ENCODE measurements at regions not wholly inside any gene's neighbourhood (a gene's known extent, or its start where the extent isn't known, plus 50 kb on each side); places are given as distances from the start of the nearest gene placed in this dataset.

DNA sequence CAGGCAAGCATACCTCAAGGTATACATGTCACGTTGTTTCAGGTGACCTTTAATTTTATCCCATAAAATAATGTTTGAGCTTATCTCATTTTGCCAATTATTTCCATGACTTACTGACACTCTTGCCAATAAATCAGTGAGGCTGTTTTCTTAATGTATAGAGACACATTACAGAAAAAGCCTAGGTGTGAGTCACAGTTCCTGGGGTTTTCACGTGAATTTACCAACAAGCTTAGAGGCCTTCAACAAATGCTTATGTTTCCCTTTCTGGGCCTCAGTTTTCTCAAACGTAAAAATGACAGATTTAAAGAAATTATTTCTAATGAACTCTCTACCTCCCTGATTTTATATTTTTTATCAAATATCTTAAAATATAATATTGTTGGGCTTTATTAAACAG, 517.5 kb upstream of the SPHKAP start:
- Histone ChIP-seq H2BK120ac (ENCODE audit: low read depth, low read length) (no peak overlapping the region), H3K9ac (ENCODE audit: low read depth, low read length, poor library complexity) (no peak overlapping the region), H3K23ac (ENCODE audit: low read depth, low read length, poor library complexity) (no peak overlapping the region), H3K27ac (replicated peaks; ENCODE audit: low read length) (no peak overlapping the region), H2BK15ac (ENCODE audit: low read length) (no peak overlapping the region), H2BK12ac (ENCODE audit: low read length) (no peak overlapping the region), H3K4me2 (ENCODE audit: insufficient read depth, low read length, poor library complexity, severe bottlenecking) (no peak overlapping the region), H3K18ac (ENCODE audit: low read length) (no peak overlapping the region), H2AK5ac (ENCODE audit: low read depth, low read length) (no peak overlapping the region), H3K79me1 (ENCODE audit: low read depth, low read length) (no peaks in the 10 kb centered on the region), H3K14ac (ENCODE audit: low read length) (no peak overlapping the region), H2AFZ (ENCODE audit: low read length) (no peak overlapping the region), H4K8ac (ENCODE audit: low read depth, low read length) (no peak overlapping the region), H3K4me3 (ENCODE audit: low read length in 2 of 2) (no peak overlapping the region), H3K36me3 (replicated peaks in 1 of 2; ENCODE audit: control insufficient read depth in 2 of 2, insufficient read depth in 2 of 2, low read length in 2 of 2) (no peaks in the 10 kb centered on the region), H3K4ac (ENCODE audit: low read length) (no peak overlapping the region), H4K91ac (ENCODE audit: low read depth, low read length, poor library complexity) (no peak overlapping the region), H3K9me3 (replicated peaks in 1 of 2; ENCODE audit: control insufficient read depth in 2 of 2, insufficient read depth in 1 of 2, low read depth in 1 of 2, low read length in 2 of 2) (no peaks in the 10 kb centered on the region), H2BK5ac (ENCODE audit: low read length) (no peak overlapping the region), H3K27me3 (ENCODE audit: control insufficient read depth in 3 of 3, insufficient read depth in 3 of 3, low read depth in 1 of 3, low read length in 3 of 3) (no peaks in the 10 kb centered on the region), H3K4me1 (ENCODE audit: control insufficient read depth in 2 of 2, insufficient read depth in 1 of 2, low read depth in 1 of 2, low read length in 2 of 2) (no peaks in the 10 kb centered on the region)
- no peak for DNase-seq (ENCODE audit: low spot score)
- no CpG with 5 or more reads among the region's 3 CpGs for WGBS, 2 donors (ENCODE audit: extremely low coverage in 2 of 2, insufficient read length in 2 of 2, insufficient replicate concordance in 1 of 2)

GRCh38 chr2:228697456-228697855, 516.0 kb upstream of the SPHKAP start:
- Histone ChIP-seq H3K23ac (ENCODE audit: low read depth, low read length, poor library complexity) (no peak overlapping the region), H3K4me1 (ENCODE audit: control insufficient read depth in 2 of 2, insufficient read depth in 1 of 2, low read depth in 1 of 2, low read length in 2 of 2) (no peaks in the 10 kb centered on the region), H2BK12ac (ENCODE audit: low read length) (no peak overlapping the region), H3K18ac (ENCODE audit: low read length) (no peak overlapping the region), H3K27me3 (ENCODE audit: control insufficient read depth in 3 of 3, insufficient read depth in 3 of 3, low read depth in 1 of 3, low read length in 3 of 3) (no peaks in the 10 kb centered on the region), H2AFZ (ENCODE audit: low read length) (no peak overlapping the region), H2BK120ac (ENCODE audit: low read depth, low read length) (no peak overlapping the region), H3K14ac (ENCODE audit: low read length) (no peak overlapping the region), H2AK5ac (ENCODE audit: low read depth, low read length) (no peak overlapping the region), H2BK5ac (ENCODE audit: low read length) (no peak overlapping the region), H3K9me3 (replicated peaks in 1 of 2; ENCODE audit: control insufficient read depth in 2 of 2, insufficient read depth in 1 of 2, low read depth in 1 of 2, low read length in 2 of 2) (no peaks in the 10 kb centered on the region), H3K79me1 (ENCODE audit: low read depth, low read length) (no peaks in the 10 kb centered on the region), H2BK15ac (ENCODE audit: low read length) (no peak overlapping the region), H3K9ac (ENCODE audit: low read depth, low read length, poor library complexity) (no peak overlapping the region), H3K4me3 (ENCODE audit: low read length in 2 of 2) (no peak overlapping the region), H4K8ac (ENCODE audit: low read depth, low read length) (no peak overlapping the region), H3K4ac (ENCODE audit: low read length) (no peak overlapping the region), H3K36me3 (replicated peaks in 1 of 2; ENCODE audit: control insufficient read depth in 2 of 2, insufficient read depth in 2 of 2, low read length in 2 of 2) (no peaks in the 10 kb centered on the region), H3K27ac (replicated peaks; ENCODE audit: low read length) (no peak overlapping the region), H3K4me2 (ENCODE audit: insufficient read depth, low read length, poor library complexity, severe bottlenecking) (no peak overlapping the region), H4K91ac (ENCODE audit: low read depth, low read length, poor library complexity) (no peak overlapping the region)
- WGBS, 2 donors (ENCODE audit: extremely low coverage in 2 of 2, insufficient read length in 2 of 2, insufficient replicate concordance in 1 of 2), result no CpG with 5 or more reads among the region's 3 CpGs
- no peak for DNase-seq (ENCODE audit: low spot score)

GRCh38 chr2:228690681-228691080, 509.2 kb upstream of the SPHKAP start:
- no CpG with 5 or more reads among the region's 7 CpGs for WGBS, 2 donors (ENCODE audit: extremely low coverage in 2 of 2, insufficient read length in 2 of 2, insufficient replicate concordance in 1 of 2)
- H4K91ac ChIP-seq (ENCODE audit: low read depth, low read length, poor library complexity), result no peak overlapping the region
- H3K36me3 ChIP-seq (replicated peaks in 1 of 2; ENCODE audit: control insufficient read depth in 2 of 2, insufficient read depth in 2 of 2, low read length in 2 of 2), result no peaks in the 10 kb centered on the region
- H3K4me3 ChIP-seq (ENCODE audit: low read length in 2 of 2), result no peak overlapping the region
- H4K8ac ChIP-seq (ENCODE audit: low read depth, low read length), result no peak overlapping the region
- H3K14ac ChIP-seq (ENCODE audit: low read length), result no peak overlapping the region
- H2BK12ac ChIP-seq (ENCODE audit: low read length), result no peak overlapping the region
- no peak overlapping the region for H2AFZ ChIP-seq (ENCODE audit: low read length)
- no peak overlapping the region for H3K4ac ChIP-seq (ENCODE audit: low read length)
- no peak overlapping the region for H3K4me2 ChIP-seq (ENCODE audit: insufficient read depth, low read length, poor library complexity, severe bottlenecking)
- peaks cover 0 to 6% of the 10 kb centered on the region in 2 donors for H3K4me1 ChIP-seq (ENCODE audit: control insufficient read depth in 2 of 2, insufficient read depth in 1 of 2, low read depth in 1 of 2, low read length in 2 of 2)
- H3K27me3 ChIP-seq (ENCODE audit: control insufficient read depth in 3 of 3, insufficient read depth in 3 of 3, low read depth in 1 of 3, low read length in 3 of 3), result no peaks in the 10 kb centered on the region
- no peak overlapping the region for H3K23ac ChIP-seq (ENCODE audit: low read depth, low read length, poor library complexity)
- no peak overlapping the region for H2BK120ac ChIP-seq (ENCODE audit: low read depth, low read length)
- H3K9me3 ChIP-seq (replicated peaks in 1 of 2; ENCODE audit: control insufficient read depth in 2 of 2, insufficient read depth in 1 of 2, low read depth in 1 of 2, low read length in 2 of 2), result no peaks in the 10 kb centered on the region
- H2BK15ac ChIP-seq (ENCODE audit: low read length), result no peak overlapping the region
- no peak for DNase-seq (ENCODE audit: low spot score)
- no peak overlapping the region for H2BK5ac ChIP-seq (ENCODE audit: low read length)
- no peak overlapping the region for H3K9ac ChIP-seq (ENCODE audit: low read depth, low read length, poor library complexity)
- no peak overlapping the region for H3K27ac ChIP-seq (replicated peaks; ENCODE audit: low read length)
- H2AK5ac ChIP-seq (ENCODE audit: low read depth, low read length), result no peak overlapping the region
- H3K18ac ChIP-seq (ENCODE audit: low read length), result no peak overlapping the region
- no peaks in the 10 kb centered on the region for H3K79me1 ChIP-seq (ENCODE audit: low read depth, low read length)

- no peak overlapping the region for H2AK5ac ChIP-seq (ENCODE audit: low read depth, low read length)
- no peaks in the 10 kb centered on the region for H3K36me3 ChIP-seq (replicated peaks in 1 of 2; ENCODE audit: control insufficient read depth in 2 of 2, insufficient read depth in 2 of 2, low read length in 2 of 2)
- H3K4me2 ChIP-seq (ENCODE audit: insufficient read depth, low read length, poor library complexity, severe bottlenecking), result no peak overlapping the region
- no peak overlapping the region for H3K27ac ChIP-seq (replicated peaks; ENCODE audit: low read length)
- H3K14ac ChIP-seq (ENCODE audit: low read length), result no peak overlapping the region
- no peak overlapping the region for H3K23ac ChIP-seq (ENCODE audit: low read depth, low read length, poor library complexity)
- no peaks in the 10 kb centered on the region for H3K79me1 ChIP-seq (ENCODE audit: low read depth, low read length)
- H3K9me3 ChIP-seq (replicated peaks in 1 of 2; ENCODE audit: control insufficient read depth in 2 of 2, insufficient read depth in 1 of 2, low read depth in 1 of 2, low read length in 2 of 2), result no peaks in the 10 kb centered on the region
- peaks cover 0 to 6% of the 10 kb centered on the region in 2 donors for H3K4me1 ChIP-seq (ENCODE audit: control insufficient read depth in 2 of 2, insufficient read depth in 1 of 2, low read depth in 1 of 2, low read length in 2 of 2)
- no peak overlapping the region for H2BK15ac ChIP-seq (ENCODE audit: low read length)
- DNase-seq (ENCODE audit: low spot score), result peak; percentile 53
- H3K4me3 ChIP-seq (ENCODE audit: low read length in 2 of 2), result no peak overlapping the region
- no peak overlapping the region for H4K8ac ChIP-seq (ENCODE audit: low read depth, low read length)
- H3K18ac ChIP-seq (ENCODE audit: low read length), result no peak overlapping the region
- no peak overlapping the region for H2AFZ ChIP-seq (ENCODE audit: low read length)
- H2BK120ac ChIP-seq (ENCODE audit: low read depth, low read length), result no peak overlapping the region
- H2BK5ac ChIP-seq (ENCODE audit: low read length), result no peak overlapping the region
- WGBS, 2 donors (ENCODE audit: extremely low coverage in 2 of 2, insufficient read length in 2 of 2, insufficient replicate concordance in 1 of 2), result no CpG with 5 or more reads among the region's 7 CpGs
- H3K27me3 ChIP-seq (ENCODE audit: control insufficient read depth in 3 of 3, insufficient read depth in 3 of 3, low read depth in 1 of 3, low read length in 3 of 3), result no peaks in the 10 kb centered on the region
- H2BK12ac ChIP-seq (ENCODE audit: low read length), result no peak overlapping the region
- no peak overlapping the region for H4K91ac ChIP-seq (ENCODE audit: low read depth, low read length, poor library complexity)
- H3K9ac ChIP-seq (ENCODE audit: low read depth, low read length, poor library complexity), result no peak overlapping the region
- no peak overlapping the region for H3K4ac ChIP-seq (ENCODE audit: low read length)
Observed at GRCh38 chr2:228689053-228689452, 507.6 kb upstream of the SPHKAP start.

All from neuronal stem cell (in vitro differentiated cells).